Kidney epithelial cell (primary cell): ENCODE measurements at regions not wholly inside any gene's neighbourhood (a gene's known extent, or its start where the extent isn't known, plus 50 kb on each side); places are given as distances from the start of the nearest gene placed in this dataset.

Experiments
- DNase-seq: peaks from one replicate; pipeline ENCODE4 v3.0.0-alpha.2; 2010; ENCODE audit warnings: low read depth
- H3K27me3 ChIP-seq: 2 replicates; pipeline ENCODE4 v1.6.0; 2011; ENCODE audit warnings: low read length; ENCODE audit not compliant: control insufficient read depth, insufficient read depth
- H3K36me3 ChIP-seq: 2 replicates; pipeline ENCODE4 v1.5.1; 2011; ENCODE audit warnings: low read length; ENCODE audit not compliant: control insufficient read depth, insufficient read depth
- H3K4me3 ChIP-seq: 2 replicates; pipeline ENCODE4 v1.5.1; 2011; ENCODE audit warnings: low read depth, mild to moderate bottlenecking, control low read depth, low read length
- TF ChIP-seq, protein P1 (sequence below): IDR thresholded peaks from 2 replicates; pipeline ENCODE4 v1.5.1; 2011; ENCODE audit warnings: mild to moderate bottlenecking, moderate library complexity, low read length, control low read depth, inconsistent platforms; ENCODE audit not compliant: insufficient read depth, poor library complexity, severe bottlenecking

GRCh38 chrX:117752745-117753144 lies 363.9 kb downstream of the KLHL13 start:
- H3K4me3 ChIP-seq, result no peak overlapping the region

GRCh38 chrX:117751155-117751554 lies 365.5 kb downstream of the KLHL13 start:
- no peaks in the 10 kb centered on the region for H3K27me3 ChIP-seq
- no peaks in the 10 kb centered on the region for H3K36me3 ChIP-seq
- H3K4me3 ChIP-seq, result no peak overlapping the region
- TF ChIP-seq, protein P1, sequence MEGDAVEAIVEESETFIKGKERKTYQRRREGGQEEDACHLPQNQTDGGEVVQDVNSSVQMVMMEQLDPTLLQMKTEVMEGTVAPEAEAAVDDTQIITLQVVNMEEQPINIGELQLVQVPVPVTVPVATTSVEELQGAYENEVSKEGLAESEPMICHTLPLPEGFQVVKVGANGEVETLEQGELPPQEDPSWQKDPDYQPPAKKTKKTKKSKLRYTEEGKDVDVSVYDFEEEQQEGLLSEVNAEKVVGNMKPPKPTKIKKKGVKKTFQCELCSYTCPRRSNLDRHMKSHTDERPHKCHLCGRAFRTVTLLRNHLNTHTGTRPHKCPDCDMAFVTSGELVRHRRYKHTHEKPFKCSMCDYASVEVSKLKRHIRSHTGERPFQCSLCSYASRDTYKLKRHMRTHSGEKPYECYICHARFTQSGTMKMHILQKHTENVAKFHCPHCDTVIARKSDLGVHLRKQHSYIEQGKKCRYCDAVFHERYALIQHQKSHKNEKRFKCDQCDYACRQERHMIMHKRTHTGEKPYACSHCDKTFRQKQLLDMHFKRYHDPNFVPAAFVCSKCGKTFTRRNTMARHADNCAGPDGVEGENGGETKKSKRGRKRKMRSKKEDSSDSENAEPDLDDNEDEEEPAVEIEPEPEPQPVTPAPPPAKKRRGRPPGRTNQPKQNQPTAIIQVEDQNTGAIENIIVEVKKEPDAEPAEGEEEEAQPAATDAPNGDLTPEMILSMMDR, result no peak
- DNase-seq, result no peak

More at GRCh38 chrX:117752745-117753144, 363.9 kb downstream of the KLHL13 start:
- TF ChIP-seq, protein P1, result no peak
- Histone ChIP-seq H3K36me3 (no peaks in the 10 kb centered on the region), H3K27me3 (no peaks in the 10 kb centered on the region)
- DNase-seq, result no peak

- Histone ChIP-seq H3K27me3 (no peaks in the 10 kb centered on the region), H3K36me3 (no peaks in the 10 kb centered on the region), H3K4me3 (no peak overlapping the region)
- TF ChIP-seq, protein P1, result no peak
- DNase-seq, result no peak
Observed at GRCh38 chrX:117744958-117745357, 371.7 kb downstream of the KLHL13 start.

DNA sequence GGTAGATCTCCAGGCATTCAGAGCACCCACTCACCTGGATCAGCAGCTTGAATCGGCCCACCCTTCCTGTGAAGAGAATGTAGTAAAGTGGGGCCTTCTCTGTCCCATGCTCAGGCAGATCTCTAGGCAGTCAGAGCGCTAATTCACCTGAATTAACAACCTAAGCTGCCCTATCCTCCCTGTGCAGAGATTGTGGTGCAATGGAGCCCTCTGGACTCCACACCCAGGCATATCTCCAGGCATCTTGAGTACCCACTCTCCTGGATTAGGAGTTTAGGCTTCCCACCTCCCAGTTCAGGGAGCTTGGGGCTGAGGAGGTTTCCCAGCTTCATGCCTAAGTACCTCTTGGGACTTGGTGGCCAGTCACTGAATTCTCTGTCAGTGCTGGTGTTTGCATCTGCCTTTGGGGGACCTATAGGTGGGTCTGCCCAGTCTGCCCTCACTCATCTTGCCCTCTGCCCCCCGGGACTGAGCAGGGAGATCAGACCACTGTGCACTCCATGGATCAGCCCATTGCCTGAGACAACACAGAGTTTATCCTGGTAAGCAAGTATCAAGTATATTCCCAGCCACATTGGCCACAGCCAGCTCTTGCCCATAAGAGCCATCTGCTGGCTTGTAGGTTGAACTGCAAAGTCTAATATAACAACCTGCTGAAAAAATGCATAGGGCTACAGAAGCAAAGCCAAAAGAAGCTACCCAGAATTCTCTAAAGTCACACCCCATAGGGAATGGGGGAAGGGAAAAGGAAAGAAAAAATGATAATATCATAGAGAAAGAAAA lies 372.9 kb downstream of the KLHL13 start:
- DNase-seq, result no peak
- H3K4me3 ChIP-seq, result no peak overlapping the region
- H3K36me3 ChIP-seq, result no peaks in the 10 kb centered on the region
- TF ChIP-seq, protein P1, result peak; percentile 50
- no peaks in the 10 kb centered on the region for H3K27me3 ChIP-seq

DNA sequence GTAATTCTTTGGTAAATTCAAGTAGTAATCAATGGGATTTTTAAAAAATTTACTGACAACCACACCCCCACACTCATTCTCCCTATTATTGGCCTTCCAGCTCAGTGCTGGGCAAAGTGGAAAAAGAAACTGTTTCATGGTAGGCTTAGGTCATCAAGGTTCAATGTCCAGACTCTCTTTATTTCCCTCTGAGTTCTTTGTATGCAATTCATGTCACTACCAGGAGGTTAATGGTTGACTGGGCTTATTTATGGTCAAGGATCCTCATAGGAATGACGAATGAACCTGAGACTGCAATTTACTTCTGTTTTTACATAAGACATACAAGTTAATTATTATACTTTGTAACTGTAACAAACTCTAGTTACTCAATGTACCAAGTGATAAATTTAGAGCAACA lies 403.2 kb downstream of the KLHL13 start:
- DNase-seq, result peak; percentile 54
- no peaks in the 10 kb centered on the region for H3K36me3 ChIP-seq
- H3K4me3 ChIP-seq, result no peak overlapping the region
- H3K27me3 ChIP-seq, result no peaks in the 10 kb centered on the region
- TF ChIP-seq, protein P1, result no peak

DNA sequence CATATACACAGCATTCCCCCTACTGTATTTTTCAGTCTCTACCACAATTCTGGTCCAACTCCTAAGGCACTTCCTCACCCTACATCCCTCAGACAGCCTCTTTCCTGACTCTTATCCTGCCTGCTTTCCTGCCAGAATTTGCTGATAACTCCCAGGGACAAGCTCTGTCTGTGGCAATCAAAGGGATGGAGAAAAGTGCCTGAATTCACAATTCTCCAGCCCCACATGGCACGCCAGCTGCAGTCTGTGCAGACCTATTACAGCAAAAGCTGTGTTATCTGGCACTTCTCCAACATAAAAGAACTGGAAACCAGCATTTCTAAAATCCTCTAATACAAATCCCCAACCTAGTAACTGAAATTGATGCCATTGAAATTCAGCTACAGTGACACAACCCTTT lies 404.8 kb downstream of the KLHL13 start:
- no peaks in the 10 kb centered on the region for H3K36me3 ChIP-seq
- DNase-seq, result no peak

More for the DNA sequence above, 404.8 kb downstream of the KLHL13 start:
- TF ChIP-seq, protein P1, result no peak
- Histone ChIP-seq H3K4me3 (no peak overlapping the region), H3K27me3 (no peaks in the 10 kb centered on the region)
